HEK293 (cell line): ENCODE measurements at regions not wholly inside any gene's neighbourhood (a gene's known extent, or its start where the extent isn't known, plus 50 kb on each side); places are given as distances from the start of the nearest gene placed in this dataset.

ENCODE experiments used
- CTCF ChIA-PET: fragments of 350-600 bp; formaldehyde crosslinking; extraction: SDS; loops from one replicate; lab custom pipeline; 2021; ENCODE audit warnings: antibody characterized with exemption; lab: Yijun Ruan, JAX
- POLR2A ChIA-PET: fragments of 300-600 bp; formaldehyde crosslinking; extraction: SDS; loops from one replicate; lab custom pipeline; 2020; ENCODE audit warnings: antibody characterized with exemption, inconsistent platforms; lab: Yijun Ruan, JAX
- H3K27ac ChIP-seq: fragments of 200-500 bp; sonication (Bioruptor generic); 2 replicates; pipeline ENCODE4 v1.5.1; 2014; ENCODE audit warnings: low read depth, low read length, control low read depth, inconsistent platforms; ENCODE audit errors: extremely low read depth
- H3K36me3 ChIP-seq, 2 experiments: fragments of 200-500 bp in 1 of 2; sonication (Bioruptor generic) in 1 of 2; 1 replicate in 1 of 2; 2 replicates in 1 of 2; pipeline ENCODE4 v1.5.1; 2014 to 2017; ENCODE audit warnings: inconsistent platforms in 2 of 2, low read length in 2 of 2; ENCODE audit not compliant: control insufficient read depth in 2 of 2, insufficient read depth in 1 of 2
- H3K4me1 ChIP-seq: fragments of 200-500 bp; sonication (Bioruptor generic); 2 replicates; pipeline ENCODE4 v1.5.1; 2014; ENCODE audit warnings: mild to moderate bottlenecking, low read length, inconsistent platforms; ENCODE audit not compliant: control insufficient read depth, insufficient read depth
- H3K4me3 ChIP-seq: 2 replicates; pipeline ENCODE4 v1.5.1; 2011; ENCODE audit warnings: low read depth, mild to moderate bottlenecking, control low read depth, low read length, moderate library complexity
- H3K9me3 ChIP-seq: fragments of 200-500 bp; sonication (Bioruptor generic); 2 replicates; pipeline ENCODE4 v1.5.1; 2014; ENCODE audit warnings: low read depth, low read length, inconsistent platforms; ENCODE audit not compliant: control insufficient read depth, insufficient read depth
- BCL11A ChIP-seq: fragments of 450-650 bp; formaldehyde crosslinking; IDR thresholded peaks from 2 replicates; pipeline ENCODE4 v1.5.1; 2016; ENCODE audit warnings: low read depth, missing biosample characterization, missing genetic modification characterization
- HOXD13 ChIP-seq: sonication (generic); formaldehyde crosslinking; IDR thresholded peaks from 2 replicates; pipeline ENCODE4 v1.8.0; 2022; ENCODE audit warnings: missing genetic modification reagents, borderline replicate concordance
- KLF1 ChIP-seq: fragments of 450-650 bp; formaldehyde crosslinking; IDR thresholded peaks from 2 replicates; pipeline ENCODE4 v1.5.1; 2016; ENCODE audit warnings: missing biosample characterization, missing genetic modification characterization
- KLF16 ChIP-seq: fragments of 450-650 bp; formaldehyde crosslinking; IDR thresholded peaks from 2 replicates; pipeline ENCODE4 v1.5.1; 2017; ENCODE audit warnings: missing biosample characterization, missing genetic modification characterization
- PRDM1 ChIP-seq: fragments of 450-650 bp; formaldehyde crosslinking; IDR thresholded peaks from 2 replicates; pipeline ENCODE4; 2016; ENCODE audit warnings: missing biosample characterization, missing genetic modification characterization
- RBAK ChIP-seq: fragments of 450-650 bp; formaldehyde crosslinking; IDR thresholded peaks from 2 replicates; pipeline ENCODE4 v1.5.1; 2016; ENCODE audit warnings: missing biosample characterization, missing genetic modification characterization
- WT1 ChIP-seq: fragments of 450-650 bp; formaldehyde crosslinking; IDR thresholded peaks from 2 replicates; pipeline ENCODE4 v1.5.1; 2016; ENCODE audit warnings: missing biosample characterization, missing genetic modification characterization
- ZBTB1 ChIP-seq: fragments of 450-650 bp; formaldehyde crosslinking; IDR thresholded peaks from 2 replicates; pipeline ENCODE4 v1.5.1; 2016; ENCODE audit warnings: missing biosample characterization, missing genetic modification characterization
- ZBTB17 ChIP-seq: fragments of 450-650 bp; formaldehyde crosslinking; IDR thresholded peaks from 2 replicates; pipeline ENCODE4 v1.5.1; 2016; ENCODE audit warnings: missing biosample characterization, missing genetic modification characterization
- ZNF140 ChIP-seq: fragments of 450-650 bp; formaldehyde crosslinking; IDR thresholded peaks from 2 replicates; pipeline ENCODE4 v1.5.1; 2016; ENCODE audit warnings: missing biosample characterization, missing genetic modification characterization
- ZNF146 ChIP-seq: fragments of 450-650 bp; formaldehyde crosslinking; IDR thresholded peaks from 2 replicates; pipeline ENCODE4 v1.5.1; 2016; ENCODE audit warnings: missing biosample characterization, missing genetic modification characterization
- ZNF155 ChIP-seq: fragments of 450-650 bp; formaldehyde crosslinking; IDR thresholded peaks from 2 replicates; pipeline ENCODE4 v1.5.1; 2016; ENCODE audit warnings: missing biosample characterization, missing genetic modification characterization
- ZNF157 ChIP-seq: fragments of 450-650 bp; formaldehyde crosslinking; IDR thresholded peaks from 2 replicates; pipeline ENCODE4 v1.5.1; 2016; ENCODE audit warnings: missing biosample characterization, missing genetic modification characterization
- ZNF184 ChIP-seq: fragments of 450-650 bp; IDR thresholded peaks from 2 replicates; pipeline ENCODE4 v1.5.1; 2018; ENCODE audit warnings: missing biosample characterization, mild to moderate bottlenecking, missing genetic modification characterization
- ZNF366 ChIP-seq: fragments of 450-650 bp; formaldehyde crosslinking; conservative IDR thresholded peaks from 2 replicates; pipeline ENCODE4 v1.5.1; 2016; ENCODE audit warnings: missing biosample characterization, missing genetic modification characterization
- ZNF501 ChIP-seq: fragments of 450-650 bp; formaldehyde crosslinking; IDR thresholded peaks from 2 replicates; pipeline ENCODE4 v1.5.1; 2016; ENCODE audit warnings: missing biosample characterization, missing genetic modification characterization
- ZNF560 ChIP-seq: fragments of 450-650 bp; formaldehyde crosslinking; IDR thresholded peaks from 2 replicates; pipeline ENCODE4 v1.5.1; 2017; ENCODE audit warnings: missing biosample characterization, missing genetic modification characterization, borderline replicate concordance
- ZNF585B ChIP-seq: fragments of 450-650 bp; formaldehyde crosslinking; IDR thresholded peaks from 2 replicates; pipeline ENCODE4 v1.5.1; 2016; ENCODE audit warnings: missing biosample characterization, missing genetic modification characterization
- ZNF624 ChIP-seq: fragments of 450-650 bp; formaldehyde crosslinking; IDR thresholded peaks from 2 replicates; pipeline ENCODE4 v1.5.1; 2017; ENCODE audit warnings: missing biosample characterization, missing genetic modification characterization
- ZNF830 ChIP-seq: fragments of 450-650 bp; IDR thresholded peaks from 2 replicates; pipeline ENCODE4 v1.5.0; 2018; ENCODE audit warnings: missing biosample characterization, missing genetic modification characterization, low read depth, mild to moderate bottlenecking, moderate library complexity
- ZNF837 ChIP-seq: fragments of 450-650 bp; formaldehyde crosslinking; IDR thresholded peaks from 2 replicates; pipeline ENCODE4 v1.5.1; 2016; ENCODE audit warnings: missing biosample characterization, missing genetic modification characterization
- TF ChIP-seq, protein P1 (sequence below): fragments of 450-650 bp; formaldehyde crosslinking; IDR thresholded peaks from 2 replicates; pipeline ENCODE4 v1.5.1; 2016; ENCODE audit warnings: missing biosample characterization, missing genetic modification characterization, low read depth
- TF ChIP-seq, protein P2 (sequence below): fragments of 450-650 bp; formaldehyde crosslinking; IDR thresholded peaks from 2 replicates; pipeline ENCODE4 v1.5.1; 2016; ENCODE audit warnings: missing biosample characterization, missing genetic modification characterization, borderline replicate concordance
- TF ChIP-seq, protein P3 (sequence below): fragments of 450-650 bp; formaldehyde crosslinking; IDR thresholded peaks from 2 replicates; pipeline ENCODE4 v1.5.1; 2017; ENCODE audit warnings: missing biosample characterization, missing genetic modification characterization
- TF ChIP-seq, protein P4 (sequence below): fragments of 450-650 bp; formaldehyde crosslinking; IDR thresholded peaks from 2 replicates; pipeline ENCODE4 v1.5.1; 2016; ENCODE audit warnings: missing biosample characterization, missing genetic modification characterization

DNA sequence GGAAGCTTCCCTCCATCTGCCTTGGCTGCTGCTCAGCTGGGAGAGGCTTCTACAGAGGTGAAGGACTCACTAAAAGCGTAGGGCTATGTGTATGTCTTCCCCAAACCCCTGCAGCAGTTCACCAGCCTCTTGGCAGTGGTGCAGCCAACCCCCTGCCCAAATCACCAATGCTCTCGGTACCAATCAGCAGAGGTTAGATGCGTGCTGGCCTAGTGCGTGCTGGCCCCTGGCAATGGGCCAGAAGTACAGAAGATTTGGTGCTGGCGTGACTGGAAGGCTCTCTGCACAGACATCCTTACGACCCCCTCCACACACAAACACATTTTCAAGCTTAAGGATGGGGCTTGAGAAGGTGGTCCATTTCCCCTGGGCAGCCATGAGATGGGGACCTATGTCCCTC is 79.0 kb downstream of the MRPL14 start:
- Histone ChIP-seq H3K36me3 (no peaks in the 10 kb centered on the region), H3K27ac (no peak overlapping the region), H3K4me1 (0 out of 2 replicates have a peak, but pooled peaks cover 4% of the 10 kb centered on the region), H3K4me3 (no peak overlapping the region), H3K9me3 (no peaks in the 10 kb centered on the region)
- ChIA-PET CTCF (interaction anchor here (0.7 to 1.2 kb wide), 3 partner anchors 9 to 25 kb away, joined by 3 read pairs; no protein-coding TSS in a partner anchor), POLR2A (no interaction called here)
- TF ChIP-seq HOXD13 (CRISPR knock-in tag) (no peak), KLF1 (tag by site-specific recombination) (no peak), ZNF157 (tag by site-specific recombination) (no peak), WT1 (tag by site-specific recombination) (no peak), ZNF830 (tag by site-specific recombination) (no peak), ZNF585B (tag by site-specific recombination) (no peak), ZBTB17 (tag by site-specific recombination) (no peak), ZNF560 (no peak), BCL11A (tag by site-specific recombination) (no peak), KLF16 (no peak), ZBTB1 (tag by site-specific recombination) (no peak), PRDM1 (no peak)

DNA sequence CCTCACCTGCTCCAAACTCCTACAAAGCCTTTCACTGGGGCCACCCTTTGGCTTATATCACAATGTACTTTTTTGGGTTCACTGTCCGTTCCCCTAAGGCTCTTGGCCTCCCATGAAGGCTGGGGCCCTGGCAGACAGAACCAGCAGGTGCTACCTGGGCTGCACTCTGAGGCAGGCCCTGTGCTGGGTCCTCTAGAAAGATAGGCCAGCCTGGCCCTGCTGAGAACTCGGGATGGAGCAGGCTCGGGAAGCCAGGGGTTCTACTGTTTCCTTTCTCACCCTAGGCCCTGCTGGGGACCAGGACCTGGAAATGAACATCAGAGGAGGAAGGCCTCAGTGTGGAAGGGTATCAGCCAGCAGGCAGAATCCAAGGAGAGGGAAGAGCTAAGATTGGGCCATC is 79.5 kb downstream of the MRPL14 start:
- Histone ChIP-seq H3K9me3 (no peaks in the 10 kb centered on the region), H3K36me3 (no peaks in the 10 kb centered on the region), H3K4me3 (no peak overlapping the region), H3K27ac (no peak overlapping the region), H3K4me1 (0 out of 2 replicates have a peak, but pooled peaks cover 4% of the 10 kb centered on the region)
- TF ChIP-seq ZNF366 (tag by site-specific recombination) = no peak
- no peak for TF ChIP-seq ZNF146 (tag by site-specific recombination)
- TF ChIP-seq ZNF184 (tag by site-specific recombination) = no peak
- TF ChIP-seq, protein P1, sequence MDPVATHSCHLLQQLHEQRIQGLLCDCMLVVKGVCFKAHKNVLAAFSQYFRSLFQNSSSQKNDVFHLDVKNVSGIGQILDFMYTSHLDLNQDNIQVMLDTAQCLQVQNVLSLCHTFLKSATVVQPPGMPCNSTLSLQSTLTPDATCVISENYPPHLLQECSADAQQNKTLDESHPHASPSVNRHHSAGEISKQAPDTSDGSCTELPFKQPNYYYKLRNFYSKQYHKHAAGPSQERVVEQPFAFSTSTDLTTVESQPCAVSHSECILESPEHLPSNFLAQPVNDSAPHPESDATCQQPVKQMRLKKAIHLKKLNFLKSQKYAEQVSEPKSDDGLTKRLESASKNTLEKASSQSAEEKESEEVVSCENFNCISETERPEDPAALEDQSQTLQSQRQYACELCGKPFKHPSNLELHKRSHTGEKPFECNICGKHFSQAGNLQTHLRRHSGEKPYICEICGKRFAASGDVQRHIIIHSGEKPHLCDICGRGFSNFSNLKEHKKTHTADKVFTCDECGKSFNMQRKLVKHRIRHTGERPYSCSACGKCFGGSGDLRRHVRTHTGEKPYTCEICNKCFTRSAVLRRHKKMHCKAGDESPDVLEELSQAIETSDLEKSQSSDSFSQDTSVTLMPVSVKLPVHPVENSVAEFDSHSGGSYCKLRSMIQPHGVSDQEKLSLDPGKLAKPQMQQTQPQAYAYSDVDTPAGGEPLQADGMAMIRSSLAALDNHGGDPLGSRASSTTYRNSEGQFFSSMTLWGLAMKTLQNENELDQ = no peak
- no peak for TF ChIP-seq RBAK (tag by site-specific recombination)
- TF ChIP-seq ZNF624 (tag by site-specific recombination) = no peak
- POLR2A ChIA-PET = interaction anchor here (1.2 kb wide), 1 partner anchor 419 kb away, joined by 3 read pairs; the partner anchor contains the start of gene GTPBP2
- CTCF ChIA-PET = interaction anchor here (0.7 to 1.2 kb wide), 3 partner anchors 10 to 25 kb away, joined by 3 read pairs; no protein-coding TSS in a partner anchor

DNA sequence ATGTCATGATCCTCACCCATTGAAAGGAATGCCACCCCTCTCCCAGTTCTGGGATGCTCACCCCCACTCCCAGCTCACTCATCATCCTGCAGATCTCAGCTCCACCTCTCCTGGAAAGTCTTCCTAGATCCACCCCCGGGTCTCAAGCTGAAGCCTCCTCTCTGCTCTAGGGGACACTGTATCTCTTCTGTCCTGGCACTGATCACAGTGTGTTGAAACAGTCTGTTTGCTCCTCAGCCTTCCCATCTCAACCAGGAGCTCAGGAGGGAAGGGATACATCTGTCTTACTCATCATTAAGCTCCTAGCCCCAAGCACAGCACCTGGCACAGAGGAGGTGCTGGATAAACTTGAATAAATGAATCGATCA is 80.1 kb downstream of the MRPL14 start:
- POLR2A ChIA-PET = interaction anchor here (1.2 kb wide), 1 partner anchor 418 kb away, joined by 3 read pairs; the partner anchor contains the start of gene GTPBP2
- TF ChIP-seq, protein P2, sequence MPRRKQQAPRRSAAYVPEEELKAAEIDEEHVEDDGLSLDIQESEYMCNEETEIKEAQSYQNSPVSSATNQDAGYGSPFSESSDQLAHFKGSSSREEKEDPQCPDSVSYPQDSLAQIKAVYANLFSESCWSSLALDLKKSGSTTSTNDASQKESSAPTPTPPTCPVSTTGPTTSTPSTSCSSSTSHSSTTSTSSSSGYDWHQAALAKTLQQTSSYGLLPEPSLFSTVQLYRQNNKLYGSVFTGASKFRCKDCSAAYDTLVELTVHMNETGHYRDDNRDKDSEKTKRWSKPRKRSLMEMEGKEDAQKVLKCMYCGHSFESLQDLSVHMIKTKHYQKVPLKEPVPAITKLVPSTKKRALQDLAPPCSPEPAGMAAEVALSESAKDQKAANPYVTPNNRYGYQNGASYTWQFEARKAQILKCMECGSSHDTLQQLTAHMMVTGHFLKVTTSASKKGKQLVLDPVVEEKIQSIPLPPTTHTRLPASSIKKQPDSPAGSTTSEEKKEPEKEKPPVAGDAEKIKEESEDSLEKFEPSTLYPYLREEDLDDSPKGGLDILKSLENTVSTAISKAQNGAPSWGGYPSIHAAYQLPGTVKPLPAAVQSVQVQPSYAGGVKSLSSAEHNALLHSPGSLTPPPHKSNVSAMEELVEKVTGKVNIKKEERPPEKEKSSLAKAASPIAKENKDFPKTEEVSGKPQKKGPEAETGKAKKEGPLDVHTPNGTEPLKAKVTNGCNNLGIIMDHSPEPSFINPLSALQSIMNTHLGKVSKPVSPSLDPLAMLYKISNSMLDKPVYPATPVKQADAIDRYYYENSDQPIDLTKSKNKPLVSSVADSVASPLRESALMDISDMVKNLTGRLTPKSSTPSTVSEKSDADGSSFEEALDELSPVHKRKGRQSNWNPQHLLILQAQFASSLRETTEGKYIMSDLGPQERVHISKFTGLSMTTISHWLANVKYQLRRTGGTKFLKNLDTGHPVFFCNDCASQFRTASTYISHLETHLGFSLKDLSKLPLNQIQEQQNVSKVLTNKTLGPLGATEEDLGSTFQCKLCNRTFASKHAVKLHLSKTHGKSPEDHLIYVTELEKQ (tag by site-specific recombination) = no peak
- no peak for TF ChIP-seq ZNF837
- no peak for TF ChIP-seq ZNF155 (tag by site-specific recombination)
- TF ChIP-seq ZNF501 = no peak
- TF ChIP-seq, protein P3, sequence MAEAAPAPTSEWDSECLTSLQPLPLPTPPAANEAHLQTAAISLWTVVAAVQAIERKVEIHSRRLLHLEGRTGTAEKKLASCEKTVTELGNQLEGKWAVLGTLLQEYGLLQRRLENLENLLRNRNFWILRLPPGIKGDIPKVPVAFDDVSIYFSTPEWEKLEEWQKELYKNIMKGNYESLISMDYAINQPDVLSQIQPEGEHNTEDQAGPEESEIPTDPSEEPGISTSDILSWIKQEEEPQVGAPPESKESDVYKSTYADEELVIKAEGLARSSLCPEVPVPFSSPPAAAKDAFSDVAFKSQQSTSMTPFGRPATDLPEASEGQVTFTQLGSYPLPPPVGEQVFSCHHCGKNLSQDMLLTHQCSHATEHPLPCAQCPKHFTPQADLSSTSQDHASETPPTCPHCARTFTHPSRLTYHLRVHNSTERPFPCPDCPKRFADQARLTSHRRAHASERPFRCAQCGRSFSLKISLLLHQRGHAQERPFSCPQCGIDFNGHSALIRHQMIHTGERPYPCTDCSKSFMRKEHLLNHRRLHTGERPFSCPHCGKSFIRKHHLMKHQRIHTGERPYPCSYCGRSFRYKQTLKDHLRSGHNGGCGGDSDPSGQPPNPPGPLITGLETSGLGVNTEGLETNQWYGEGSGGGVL (tag by site-specific recombination) = no peak
- no peak for TF ChIP-seq ZNF140 (tag by site-specific recombination)
- TF ChIP-seq, protein P4, sequence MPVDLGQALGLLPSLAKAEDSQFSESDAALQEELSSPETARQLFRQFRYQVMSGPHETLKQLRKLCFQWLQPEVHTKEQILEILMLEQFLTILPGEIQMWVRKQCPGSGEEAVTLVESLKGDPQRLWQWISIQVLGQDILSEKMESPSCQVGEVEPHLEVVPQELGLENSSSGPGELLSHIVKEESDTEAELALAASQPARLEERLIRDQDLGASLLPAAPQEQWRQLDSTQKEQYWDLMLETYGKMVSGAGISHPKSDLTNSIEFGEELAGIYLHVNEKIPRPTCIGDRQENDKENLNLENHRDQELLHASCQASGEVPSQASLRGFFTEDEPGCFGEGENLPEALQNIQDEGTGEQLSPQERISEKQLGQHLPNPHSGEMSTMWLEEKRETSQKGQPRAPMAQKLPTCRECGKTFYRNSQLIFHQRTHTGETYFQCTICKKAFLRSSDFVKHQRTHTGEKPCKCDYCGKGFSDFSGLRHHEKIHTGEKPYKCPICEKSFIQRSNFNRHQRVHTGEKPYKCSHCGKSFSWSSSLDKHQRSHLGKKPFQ (tag by site-specific recombination) = no peak
- no peak for TF ChIP-seq ZNF560

More for the DNA sequence above, 80.1 kb downstream of the MRPL14 start:
- no peaks in the 10 kb centered on the region for H3K9me3 ChIP-seq
- no peak overlapping the region for H3K27ac ChIP-seq
- no peaks in the 10 kb centered on the region for H3K36me3 ChIP-seq
- no peak overlapping the region for H3K4me3 ChIP-seq
- 0 out of 2 replicates have a peak, but pooled peaks cover 4% of the 10 kb centered on the region for H3K4me1 ChIP-seq
- CTCF ChIA-PET = no interaction called here
